K562 (cell line): ENCODE measurements at regions not wholly inside any gene's neighbourhood (a gene's known extent, or its start where the extent isn't known, plus 50 kb on each side); places are given as distances from the start of the nearest gene placed in this dataset.

Source experiments
- BCL6 ChIP-seq: fragments of 250-450 bp; sonication (Bioruptor Pico); IDR thresholded peaks from 2 replicates; pipeline ENCODE4 v1.4.0; 2020
- CBX8 ChIP-seq: fragments of 200-600 bp; sonication (generic); IDR thresholded peaks from 2 replicates; pipeline ENCODE4 v1.6.1; 2012; ENCODE audit warnings: borderline replicate concordance, mixed run types, low read depth, mild to moderate bottlenecking, moderate library complexity, mixed read lengths, low read length, control low read depth, inconsistent platforms; ENCODE audit not compliant: poor library complexity, severe bottlenecking; ENCODE audit errors: extremely low read depth
- CHD1 ChIP-seq: fragments of 200-600 bp; sonication (generic); IDR thresholded peaks from one replicate; pipeline ENCODE4 v1.6.1; 2012; ENCODE audit warnings: mild to moderate bottlenecking, moderate library complexity, low read length, inconsistent platforms
- E2F3 ChIP-seq: fragments of 250-450 bp; sonication (Bioruptor Pico); IDR thresholded peaks from 2 replicates; pipeline ENCODE4 v1.4.0; 2020; ENCODE audit warnings: mild to moderate bottlenecking
- EZH2 ChIP-seq: IDR thresholded peaks from 2 replicates; pipeline ENCODE4 v1.6.1; 2012; ENCODE audit warnings: low read depth, mild to moderate bottlenecking, inconsistent platforms, low read length, borderline replicate concordance
- L3MBTL2 ChIP-seq: fragments of 450-650 bp; IDR thresholded peaks from 2 replicates; pipeline ENCODE4 v1.6.1; 2016; ENCODE audit warnings: mild to moderate bottlenecking, moderate library complexity
- NR2C2 ChIP-seq, 2 experiments: fragments of 200-800 bp in 1 of 2; sonication (Bioruptor generic) in 1 of 2; sonication (generic) in 1 of 2; formaldehyde crosslinking in 1 of 2; IDR thresholded peaks; 2 replicates each; pipeline versions ENCODE4 v1.6.1 to v1.8.0; 2016 to 2022; ENCODE audit warnings: mild to moderate bottlenecking in 1 of 2, missing compliant biosample characterization in 1 of 2, missing genetic modification characterization in 1 of 2, missing genetic modification reagents in 1 of 2
- POLR2A ChIP-seq: fragments of 450-650 bp; conservative IDR thresholded peaks from 2 replicates; pipeline ENCODE4 v1.6.1; 2016
- PTBP1 ChIP-seq: fragments of 200-400 bp; formaldehyde crosslinking; IDR thresholded peaks from 2 replicates; pipeline ENCODE4 v1.6.1; 2017; ENCODE audit warnings: low read depth, low read length
- SNRNP70 ChIP-seq: fragments of 200-400 bp; formaldehyde crosslinking; optimal IDR thresholded peaks from 2 replicates; pipeline ENCODE3; 2017; ENCODE audit warnings: low read depth, low read length
- TF ChIP-seq, protein P1 (sequence below): sonication (generic); formaldehyde crosslinking; IDR thresholded peaks from 2 replicates; pipeline ENCODE4 v1.5.0; 2020; ENCODE audit warnings: missing genetic modification reagents
- TF ChIP-seq, protein P2 (sequence below), 3 experiments: IDR thresholded peaks in 2 of 3; conservative IDR thresholded peaks in 1 of 3; 2 replicates each; pipeline ENCODE4 v1.5.1; 2011 to 2012; ENCODE audit warnings: low read length in 3 of 3, mild to moderate bottlenecking in 3 of 3, control low read depth in 2 of 3, improper control_type of control experiment in 1 of 3, inconsistent platforms in 1 of 3, low read depth in 1 of 3, mixed read lengths in 1 of 3, moderate library complexity in 1 of 3; ENCODE audit not compliant: insufficient read depth in 2 of 3
- TF ChIP-seq, protein P3 (sequence below): sonication (generic); formaldehyde crosslinking; IDR thresholded peaks from 2 replicates; pipeline ENCODE4 v1.8.1; 2023; ENCODE audit warnings: mild to moderate bottlenecking, missing genetic modification reagents
- TF ChIP-seq, protein P4 (sequence below): fragments of 450-650 bp; IDR thresholded peaks from 2 replicates; pipeline ENCODE4 v1.6.1; 2016; ENCODE audit warnings: borderline replicate concordance

DNA sequence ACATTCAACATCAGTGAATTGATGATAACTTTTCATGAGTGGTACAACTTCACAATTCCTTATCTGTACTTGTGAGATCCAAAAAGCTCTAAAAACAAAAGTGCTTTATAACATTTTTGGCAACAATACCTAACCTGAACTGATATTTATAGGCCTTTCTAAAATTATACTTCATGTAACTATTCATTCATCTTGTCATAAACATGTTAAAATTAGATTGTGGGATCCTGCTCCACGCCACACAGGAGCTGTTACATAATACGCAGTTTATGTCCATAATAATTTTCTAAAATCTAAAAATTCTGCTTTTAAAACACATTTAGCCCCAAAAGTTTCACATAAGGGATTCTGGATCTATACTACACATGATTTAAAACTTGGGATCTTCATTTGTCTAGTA, 908.5 kb upstream of the CHAC2 start:
- TF ChIP-seq, protein P1, sequence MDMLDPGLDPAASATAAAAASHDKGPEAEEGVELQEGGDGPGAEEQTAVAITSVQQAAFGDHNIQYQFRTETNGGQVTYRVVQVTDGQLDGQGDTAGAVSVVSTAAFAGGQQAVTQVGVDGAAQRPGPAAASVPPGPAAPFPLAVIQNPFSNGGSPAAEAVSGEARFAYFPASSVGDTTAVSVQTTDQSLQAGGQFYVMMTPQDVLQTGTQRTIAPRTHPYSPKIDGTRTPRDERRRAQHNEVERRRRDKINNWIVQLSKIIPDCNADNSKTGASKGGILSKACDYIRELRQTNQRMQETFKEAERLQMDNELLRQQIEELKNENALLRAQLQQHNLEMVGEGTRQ, result no peak
- no peak for TF ChIP-seq CBX8
- TF ChIP-seq, protein P2, sequence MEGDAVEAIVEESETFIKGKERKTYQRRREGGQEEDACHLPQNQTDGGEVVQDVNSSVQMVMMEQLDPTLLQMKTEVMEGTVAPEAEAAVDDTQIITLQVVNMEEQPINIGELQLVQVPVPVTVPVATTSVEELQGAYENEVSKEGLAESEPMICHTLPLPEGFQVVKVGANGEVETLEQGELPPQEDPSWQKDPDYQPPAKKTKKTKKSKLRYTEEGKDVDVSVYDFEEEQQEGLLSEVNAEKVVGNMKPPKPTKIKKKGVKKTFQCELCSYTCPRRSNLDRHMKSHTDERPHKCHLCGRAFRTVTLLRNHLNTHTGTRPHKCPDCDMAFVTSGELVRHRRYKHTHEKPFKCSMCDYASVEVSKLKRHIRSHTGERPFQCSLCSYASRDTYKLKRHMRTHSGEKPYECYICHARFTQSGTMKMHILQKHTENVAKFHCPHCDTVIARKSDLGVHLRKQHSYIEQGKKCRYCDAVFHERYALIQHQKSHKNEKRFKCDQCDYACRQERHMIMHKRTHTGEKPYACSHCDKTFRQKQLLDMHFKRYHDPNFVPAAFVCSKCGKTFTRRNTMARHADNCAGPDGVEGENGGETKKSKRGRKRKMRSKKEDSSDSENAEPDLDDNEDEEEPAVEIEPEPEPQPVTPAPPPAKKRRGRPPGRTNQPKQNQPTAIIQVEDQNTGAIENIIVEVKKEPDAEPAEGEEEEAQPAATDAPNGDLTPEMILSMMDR (IDR thresholded peaks at IDR 0.05 in 2 of 3, conservative IDR thresholded peaks at IDR 0.05 in 1 of 3; ENCODE audit: insufficient read depth in 2 of 3, low read depth in 1 of 3, low read length in 3 of 3), result no peak
- no peak for TF ChIP-seq EZH2
- TF ChIP-seq SNRNP70, result no peak
- TF ChIP-seq, protein P3, sequence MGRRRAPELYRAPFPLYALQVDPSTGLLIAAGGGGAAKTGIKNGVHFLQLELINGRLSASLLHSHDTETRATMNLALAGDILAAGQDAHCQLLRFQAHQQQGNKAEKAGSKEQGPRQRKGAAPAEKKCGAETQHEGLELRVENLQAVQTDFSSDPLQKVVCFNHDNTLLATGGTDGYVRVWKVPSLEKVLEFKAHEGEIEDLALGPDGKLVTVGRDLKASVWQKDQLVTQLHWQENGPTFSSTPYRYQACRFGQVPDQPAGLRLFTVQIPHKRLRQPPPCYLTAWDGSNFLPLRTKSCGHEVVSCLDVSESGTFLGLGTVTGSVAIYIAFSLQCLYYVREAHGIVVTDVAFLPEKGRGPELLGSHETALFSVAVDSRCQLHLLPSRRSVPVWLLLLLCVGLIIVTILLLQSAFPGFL (CRISPR knock-in tag), result no peak
- TF ChIP-seq POLR2A, result no peak
- no peak for TF ChIP-seq E2F3 (CRISPR knock-in tag)
- TF ChIP-seq L3MBTL2, result no peak
- TF ChIP-seq, protein P4, sequence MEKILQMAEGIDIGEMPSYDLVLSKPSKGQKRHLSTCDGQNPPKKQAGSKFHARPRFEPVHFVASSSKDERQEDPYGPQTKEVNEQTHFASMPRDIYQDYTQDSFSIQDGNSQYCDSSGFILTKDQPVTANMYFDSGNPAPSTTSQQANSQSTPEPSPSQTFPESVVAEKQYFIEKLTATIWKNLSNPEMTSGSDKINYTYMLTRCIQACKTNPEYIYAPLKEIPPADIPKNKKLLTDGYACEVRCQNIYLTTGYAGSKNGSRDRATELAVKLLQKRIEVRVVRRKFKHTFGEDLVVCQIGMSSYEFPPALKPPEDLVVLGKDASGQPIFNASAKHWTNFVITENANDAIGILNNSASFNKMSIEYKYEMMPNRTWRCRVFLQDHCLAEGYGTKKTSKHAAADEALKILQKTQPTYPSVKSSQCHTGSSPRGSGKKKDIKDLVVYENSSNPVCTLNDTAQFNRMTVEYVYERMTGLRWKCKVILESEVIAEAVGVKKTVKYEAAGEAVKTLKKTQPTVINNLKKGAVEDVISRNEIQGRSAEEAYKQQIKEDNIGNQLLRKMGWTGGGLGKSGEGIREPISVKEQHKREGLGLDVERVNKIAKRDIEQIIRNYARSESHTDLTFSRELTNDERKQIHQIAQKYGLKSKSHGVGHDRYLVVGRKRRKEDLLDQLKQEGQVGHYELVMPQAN, result no peak
- TF ChIP-seq NR2C2 (CRISPR knock-in tag; IDR thresholded peaks at IDR 0.05), result no peak
- TF ChIP-seq NR2C2 (tag; IDR thresholded peaks at IDR 0.05), result no peak
- no peak for TF ChIP-seq PTBP1
- TF ChIP-seq BCL6 (CRISPR knock-in tag), result no peak
- TF ChIP-seq CHD1, result no peak
